ENCODE measurements at regions not wholly inside any gene's neighbourhood (a gene's known extent, or its start where the extent isn't known, plus 50 kb on each side); places are given as distances from the start of the nearest gene placed in this dataset.

DNA sequence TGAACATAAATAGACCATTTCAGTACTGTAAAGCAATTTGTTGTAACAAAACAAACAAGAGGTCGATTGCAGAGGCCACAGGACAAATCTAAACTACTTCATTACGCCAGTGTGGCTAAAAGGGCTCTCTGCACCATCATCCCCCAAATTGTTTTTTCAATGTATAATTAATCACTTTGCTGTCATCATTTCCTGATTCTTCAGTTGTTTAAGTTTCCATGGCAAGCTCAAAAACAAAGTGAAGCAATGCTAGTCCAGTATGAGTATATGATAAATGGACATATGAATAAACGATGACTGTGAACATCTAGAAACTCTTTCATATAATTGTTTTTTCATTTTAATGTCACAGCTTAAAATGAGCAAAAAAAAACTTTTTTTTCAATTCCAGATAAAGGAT is 235.4 kb upstream of the FGF13 start:
- no peak for DNase-seq
- no peaks in the 10 kb centered on the region for H3K9me3 Mint-ChIP-seq
- H3K4me1 Mint-ChIP-seq: no peaks in the 10 kb centered on the region
- no peaks in the 10 kb centered on the region for H3K36me3 Mint-ChIP-seq
- H3K27me3 Mint-ChIP-seq: no peaks in the 10 kb centered on the region
- H3K4me3 Mint-ChIP-seq: no peak overlapping the region
- H3K27ac Mint-ChIP-seq: no peak overlapping the region

DNA sequence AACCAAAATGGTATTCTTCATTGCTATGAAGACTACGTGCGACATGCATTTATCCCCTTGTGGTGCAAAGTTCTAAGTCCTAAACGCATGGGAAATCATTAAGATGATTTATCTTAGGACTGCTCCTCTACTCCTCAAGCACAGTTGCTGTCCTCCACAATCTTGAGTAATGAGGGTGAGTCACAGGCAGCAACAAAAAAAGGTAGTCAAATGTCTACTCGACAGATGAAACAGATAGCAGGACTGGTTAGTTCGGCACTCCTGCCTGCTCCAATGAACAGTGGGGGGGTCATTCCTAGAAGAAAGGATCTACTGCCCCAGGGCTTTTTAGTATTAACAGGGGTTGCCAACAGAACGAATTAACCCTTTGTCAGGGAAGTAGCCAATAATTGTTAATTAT is 233.7 kb upstream of the FGF13 start:
- no peak overlapping the region for H3K4me3 Mint-ChIP-seq
- H3K27me3 Mint-ChIP-seq: no peaks in the 10 kb centered on the region
- no peak overlapping the region for H3K27ac Mint-ChIP-seq
- DNase-seq: no peak
- H3K36me3 Mint-ChIP-seq: no peaks in the 10 kb centered on the region
- H3K4me1 Mint-ChIP-seq: no peaks in the 10 kb centered on the region
- H3K9me3 Mint-ChIP-seq: no peaks in the 10 kb centered on the region

DNA sequence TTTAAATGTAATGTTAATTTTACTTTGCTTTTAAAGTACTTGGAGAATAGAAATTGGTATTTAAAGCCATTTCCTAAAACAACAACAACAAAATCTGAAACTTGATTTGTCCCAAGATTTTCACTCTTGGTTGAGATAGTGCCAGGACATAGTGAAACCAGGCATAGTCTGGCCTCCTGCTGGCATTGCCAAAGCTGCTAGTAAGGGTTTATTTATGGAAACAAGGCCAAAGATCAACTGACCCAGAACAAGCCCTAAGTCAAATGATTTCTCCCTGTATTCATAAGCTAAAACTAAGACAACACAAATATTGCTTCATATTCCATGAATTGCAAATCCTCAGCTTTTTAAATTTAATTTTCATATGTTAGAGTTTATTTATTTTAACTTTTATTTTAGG is 227.5 kb upstream of the FGF13 start:
- Mint-ChIP-seq H3K4me3 (no peak overlapping the region), H3K36me3 (no peaks in the 10 kb centered on the region), H3K27me3 (no peaks in the 10 kb centered on the region), H3K4me1 (no peaks in the 10 kb centered on the region), H3K9me3 (no peaks in the 10 kb centered on the region), H3K27ac (no peak overlapping the region)
- DNase-seq: no peak

DNA sequence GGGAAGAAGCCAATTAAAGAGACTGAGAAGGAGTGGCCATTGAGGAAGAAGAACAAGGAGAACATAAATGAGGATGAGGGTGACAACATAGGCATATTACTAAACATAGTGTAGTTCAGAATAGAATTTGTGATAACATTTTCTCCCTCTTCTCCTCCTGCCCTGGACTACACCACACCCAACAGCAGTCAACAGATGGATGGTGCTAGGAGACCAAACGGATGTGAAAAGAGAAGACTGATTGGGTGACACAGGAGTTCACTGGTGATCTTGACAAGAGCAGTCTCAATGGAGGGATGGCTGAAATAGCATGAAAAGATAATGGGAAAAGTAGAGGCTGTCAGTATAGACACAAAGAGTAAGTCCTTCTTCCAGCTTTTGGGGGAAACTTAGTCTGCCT is 226.5 kb upstream of the FGF13 start:
- DNase-seq: no peak
- H3K27me3 Mint-ChIP-seq: no peaks in the 10 kb centered on the region
- H3K36me3 Mint-ChIP-seq: no peaks in the 10 kb centered on the region
- no peaks in the 10 kb centered on the region for H3K9me3 Mint-ChIP-seq
- no peak overlapping the region for H3K4me3 Mint-ChIP-seq
- H3K27ac Mint-ChIP-seq: no peak overlapping the region
- H3K4me1 Mint-ChIP-seq: no peaks in the 10 kb centered on the region

DNA sequence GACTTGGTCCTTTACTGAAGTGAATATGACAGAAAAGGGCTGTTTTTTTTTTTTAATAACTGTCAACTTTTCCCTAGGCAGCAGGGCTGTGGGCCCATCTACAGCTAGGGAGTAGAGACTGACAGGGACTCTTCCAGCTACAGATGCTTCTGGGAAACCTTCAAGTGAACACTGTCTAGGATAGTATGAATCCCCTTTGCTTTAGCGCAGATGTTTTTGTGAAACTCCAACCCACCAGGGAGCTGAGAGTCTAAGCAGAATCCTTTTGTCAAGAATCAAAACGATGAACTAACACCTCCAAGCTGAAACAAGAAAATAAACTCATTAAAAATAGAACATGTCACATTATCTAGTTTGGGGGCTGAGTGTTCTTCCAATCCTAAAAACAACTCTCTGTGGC is 219.7 kb upstream of the FGF13 start:
- H3K4me3 Mint-ChIP-seq: no peak overlapping the region
- no peaks in the 10 kb centered on the region for H3K27me3 Mint-ChIP-seq
- no peak overlapping the region for H3K27ac Mint-ChIP-seq
- H3K36me3 Mint-ChIP-seq: no peaks in the 10 kb centered on the region
- H3K4me1 Mint-ChIP-seq: no peaks in the 10 kb centered on the region
- DNase-seq: no peak
- no peaks in the 10 kb centered on the region for H3K9me3 Mint-ChIP-seq

DNA sequence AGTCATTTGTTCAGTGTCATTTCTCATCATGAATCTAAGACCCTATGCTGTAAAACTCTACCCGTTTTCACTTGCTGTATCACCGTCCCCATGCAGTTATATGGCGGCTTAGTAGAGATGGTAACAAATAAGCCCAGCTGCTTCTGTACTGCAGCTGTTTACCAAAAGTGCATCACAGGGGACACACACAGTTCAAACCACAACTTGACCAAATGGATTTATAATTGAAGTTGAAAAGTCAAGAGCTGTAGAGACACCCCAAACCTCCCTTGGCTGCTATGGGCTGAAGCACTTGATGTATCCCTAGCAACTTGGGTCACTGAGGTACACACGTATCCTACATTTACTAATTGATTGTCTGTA is 219.0 kb upstream of the FGF13 start:
- no peaks in the 10 kb centered on the region for H3K9me3 Mint-ChIP-seq
- H3K4me3 Mint-ChIP-seq: no peak overlapping the region
- no peaks in the 10 kb centered on the region for H3K4me1 Mint-ChIP-seq
- no peak for DNase-seq
- no peaks in the 10 kb centered on the region for H3K27me3 Mint-ChIP-seq
- H3K27ac Mint-ChIP-seq: no peak overlapping the region
- H3K36me3 Mint-ChIP-seq: no peaks in the 10 kb centered on the region

DNA sequence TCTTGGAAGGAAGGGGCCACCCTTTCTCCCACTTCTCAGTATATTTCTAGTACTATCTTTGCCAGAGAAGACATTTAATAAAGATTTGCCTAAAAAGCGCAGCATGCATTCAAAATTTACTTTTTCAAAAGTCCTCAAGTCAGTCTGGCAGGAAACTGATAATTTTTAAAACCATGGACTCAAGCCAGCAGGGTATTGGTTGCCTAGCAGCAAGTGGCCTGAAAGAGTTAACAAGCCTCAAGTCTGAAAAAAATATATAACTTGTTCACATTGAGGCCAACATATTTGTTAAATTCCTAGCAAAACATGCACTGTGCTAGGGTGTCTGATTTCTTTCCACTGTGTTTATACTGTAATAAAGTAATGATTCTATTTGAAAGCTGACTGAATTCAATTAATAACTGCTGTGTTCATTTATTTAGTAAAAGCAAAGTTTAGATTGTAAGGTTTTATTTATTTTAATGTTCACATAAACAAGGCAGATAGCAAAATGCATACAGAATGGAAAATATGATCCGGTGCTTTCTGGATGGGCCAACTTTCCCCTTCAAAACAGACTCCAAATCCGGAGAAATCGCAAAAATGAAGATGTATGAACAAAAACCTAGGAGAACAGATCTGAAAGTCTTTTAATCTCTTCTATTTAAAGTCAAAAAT is 218.5 kb upstream of the FGF13 start:
- Mint-ChIP-seq H3K27ac (no peak overlapping the region), H3K4me1 (no peaks in the 10 kb centered on the region), H3K36me3 (no peaks in the 10 kb centered on the region), H3K4me3 (no peak overlapping the region), H3K27me3 (no peaks in the 10 kb centered on the region), H3K9me3 (no peaks in the 10 kb centered on the region)
- DNase-seq: no peak

DNA sequence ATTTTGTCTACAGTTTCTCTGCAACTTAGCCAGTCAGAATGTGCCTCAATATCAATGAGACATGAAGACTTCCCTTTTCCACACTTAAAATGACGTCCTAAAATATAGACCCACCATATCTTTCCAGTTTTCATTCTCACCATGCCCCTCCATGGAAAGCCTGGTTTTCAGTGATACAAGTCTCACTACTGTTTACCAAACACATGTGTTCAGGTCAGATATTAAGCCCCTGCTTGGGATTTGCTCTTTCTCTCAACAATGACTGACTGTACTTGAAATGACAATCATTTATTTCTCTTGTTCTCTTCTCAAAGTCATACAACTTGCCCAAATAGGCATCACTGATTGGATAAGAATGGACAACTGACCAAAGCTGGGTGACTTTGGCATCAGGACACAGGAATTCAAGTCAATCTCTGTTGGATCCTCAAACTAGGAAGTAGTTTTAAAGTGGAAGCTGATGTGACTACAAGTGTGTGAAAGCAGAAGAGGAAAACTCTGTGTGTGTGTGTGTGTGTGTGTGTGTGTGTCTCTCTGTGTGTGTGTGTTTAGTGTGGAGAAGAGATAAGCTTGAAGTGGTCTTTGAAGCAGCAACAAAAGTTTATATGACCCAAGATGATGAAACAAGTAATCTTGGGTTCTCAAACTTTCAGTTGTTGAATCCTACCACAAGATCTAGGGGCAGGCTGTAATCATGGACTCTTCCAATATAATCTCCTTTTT is 217.4 kb upstream of the FGF13 start:
- Mint-ChIP-seq H3K27me3 (no peaks in the 10 kb centered on the region), H3K36me3 (no peaks in the 10 kb centered on the region), H3K9me3 (no peaks in the 10 kb centered on the region), H3K27ac (no peak overlapping the region), H3K4me3 (no peak overlapping the region), H3K4me1 (no peaks in the 10 kb centered on the region)
- DNase-seq: no peak

DNA sequence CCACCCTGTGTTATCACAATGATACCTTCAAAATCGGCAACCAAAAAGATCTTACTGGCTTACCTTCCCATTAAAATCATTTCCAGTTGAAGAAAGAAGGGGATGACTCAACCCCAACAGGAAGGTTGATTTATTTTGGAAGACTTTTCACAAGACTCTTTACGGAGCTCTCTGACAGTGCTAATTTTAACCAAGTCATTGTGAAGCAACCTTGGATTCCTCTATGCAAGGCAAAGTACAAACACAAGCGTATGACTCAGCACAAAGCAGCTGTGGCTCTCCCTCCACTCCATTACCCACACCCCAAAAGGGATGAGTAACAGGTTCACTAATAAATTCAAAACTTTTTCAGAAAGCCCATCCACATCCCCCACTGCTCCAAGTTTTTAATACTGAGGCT is 213.8 kb upstream of the FGF13 start:
- Mint-ChIP-seq H3K4me1 (no peaks in the 10 kb centered on the region), H3K4me3 (no peak overlapping the region), H3K9me3 (no peaks in the 10 kb centered on the region), H3K27me3 (no peaks in the 10 kb centered on the region), H3K27ac (no peak overlapping the region), H3K36me3 (no peaks in the 10 kb centered on the region)
- no peak for DNase-seq

DNA sequence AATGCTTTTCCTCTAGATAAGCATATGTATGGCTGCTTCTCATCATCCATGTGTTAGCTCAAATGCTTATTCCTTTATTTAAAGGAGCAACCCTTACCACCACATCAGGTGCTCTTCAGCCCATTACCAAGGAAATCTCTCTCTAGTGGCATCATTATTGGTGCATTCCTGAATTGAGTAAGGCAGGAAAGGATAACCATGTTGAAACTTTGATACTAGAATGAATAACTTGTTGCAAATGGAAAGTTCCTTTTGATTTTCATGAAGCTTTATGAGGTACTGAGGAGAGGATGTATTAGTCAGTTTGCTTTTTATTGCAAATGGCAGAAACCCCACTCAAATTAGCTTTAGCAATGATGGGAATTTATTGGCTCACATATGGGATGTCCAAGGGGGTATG is 212.3 kb upstream of the FGF13 start:
- H3K36me3 Mint-ChIP-seq: no peaks in the 10 kb centered on the region
- H3K4me1 Mint-ChIP-seq: no peaks in the 10 kb centered on the region
- no peak overlapping the region for H3K4me3 Mint-ChIP-seq
- H3K27ac Mint-ChIP-seq: no peak overlapping the region
- no peaks in the 10 kb centered on the region for H3K27me3 Mint-ChIP-seq
- H3K9me3 Mint-ChIP-seq: no peaks in the 10 kb centered on the region
- DNase-seq: no peak

DNA sequence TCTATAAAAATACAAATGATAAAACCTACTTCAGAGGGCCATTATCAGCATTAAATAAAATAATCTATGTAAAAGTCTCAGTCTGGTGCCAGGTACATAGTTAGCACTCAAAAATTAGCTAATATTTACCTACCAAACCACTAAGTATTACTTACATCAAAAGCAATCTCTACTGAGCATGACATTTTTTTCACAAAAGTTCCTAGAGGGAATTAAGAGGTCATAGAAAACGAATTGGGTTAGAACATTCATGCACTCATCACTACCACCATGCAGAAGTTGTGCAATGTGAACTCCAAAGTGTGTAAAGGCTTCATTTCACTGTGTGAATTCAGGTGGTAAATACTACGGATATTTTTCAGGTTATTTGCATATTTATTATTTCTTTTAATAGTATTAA is 209.5 kb upstream of the FGF13 start:
- H3K27me3 Mint-ChIP-seq: no peaks in the 10 kb centered on the region
- DNase-seq: no peak
- no peaks in the 10 kb centered on the region for H3K36me3 Mint-ChIP-seq
- no peaks in the 10 kb centered on the region for H3K4me1 Mint-ChIP-seq
- H3K27ac Mint-ChIP-seq: no peak overlapping the region
- no peaks in the 10 kb centered on the region for H3K9me3 Mint-ChIP-seq
- no peak overlapping the region for H3K4me3 Mint-ChIP-seq

DNA sequence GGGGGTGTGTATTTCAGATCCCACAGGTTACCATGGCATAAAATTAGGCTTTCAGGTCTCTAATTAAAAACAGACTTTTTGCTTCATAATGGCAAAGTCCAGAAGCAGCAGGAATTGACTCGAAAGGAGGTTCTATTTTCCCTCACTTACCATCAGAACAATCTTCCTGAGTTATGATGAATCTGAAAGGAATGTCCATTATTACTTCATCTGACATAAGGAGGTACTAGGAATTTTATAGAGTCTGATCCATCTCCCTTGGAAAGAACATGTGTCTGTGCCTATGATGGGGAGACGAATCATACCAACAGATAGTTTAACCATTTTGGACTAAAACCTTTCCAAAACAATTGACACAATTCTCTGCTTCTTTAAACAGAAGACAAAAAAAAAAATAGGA is 206.3 kb upstream of the FGF13 start:
- H3K4me3 Mint-ChIP-seq: no peak overlapping the region
- no peak for DNase-seq
- no peaks in the 10 kb centered on the region for H3K27me3 Mint-ChIP-seq
- H3K9me3 Mint-ChIP-seq: no peaks in the 10 kb centered on the region
- no peak overlapping the region for H3K27ac Mint-ChIP-seq
- no peaks in the 10 kb centered on the region for H3K36me3 Mint-ChIP-seq
- H3K4me1 Mint-ChIP-seq: no peaks in the 10 kb centered on the region

DNA sequence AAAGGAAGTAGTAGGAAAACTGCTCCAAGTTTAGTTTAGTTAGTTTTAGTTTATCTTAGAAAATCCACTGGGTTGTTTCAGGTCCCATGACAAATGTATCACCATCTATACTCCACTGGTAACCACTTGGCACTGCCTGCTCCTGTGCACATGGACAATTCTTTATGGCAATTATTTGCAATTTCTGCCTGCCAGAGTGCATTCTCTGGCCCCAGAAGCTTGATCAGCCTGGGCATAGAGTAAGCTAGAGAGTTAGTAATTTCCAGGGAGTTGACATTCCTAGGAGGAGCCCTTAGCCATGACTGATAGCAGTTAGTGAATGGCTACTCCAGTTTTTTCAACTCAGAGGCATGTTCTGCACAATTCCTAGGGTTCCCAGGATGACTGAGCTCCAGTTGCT is 203.2 kb upstream of the FGF13 start:
- no peak for DNase-seq
- no peaks in the 10 kb centered on the region for H3K36me3 Mint-ChIP-seq
- H3K4me3 Mint-ChIP-seq: no peak overlapping the region
- H3K4me1 Mint-ChIP-seq: no peaks in the 10 kb centered on the region
- no peaks in the 10 kb centered on the region for H3K9me3 Mint-ChIP-seq
- no peaks in the 10 kb centered on the region for H3K27me3 Mint-ChIP-seq
- H3K27ac Mint-ChIP-seq: no peak overlapping the region

DNA sequence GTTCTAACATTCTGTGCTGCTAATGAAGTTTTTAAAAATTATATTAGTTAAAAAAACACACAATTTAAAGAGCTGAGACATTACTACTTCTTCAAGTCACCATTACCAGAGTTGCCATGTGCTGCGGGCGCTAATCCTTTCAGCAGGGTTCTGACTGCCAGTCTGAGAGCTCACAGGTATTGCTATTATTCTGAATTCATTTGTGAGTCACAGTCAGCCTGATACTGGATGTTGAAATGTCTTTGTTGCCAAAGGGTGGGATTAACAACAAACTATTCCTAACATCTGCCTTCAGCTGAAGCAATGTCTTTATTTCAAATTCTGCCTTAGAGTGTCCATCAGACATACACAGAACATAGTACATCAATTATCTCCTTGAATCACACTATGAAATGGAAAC is 197.1 kb upstream of the FGF13 start:
- Mint-ChIP-seq H3K4me1 (no peaks in the 10 kb centered on the region), H3K9me3 (no peaks in the 10 kb centered on the region), H3K4me3 (no peak overlapping the region), H3K36me3 (no peaks in the 10 kb centered on the region), H3K27me3 (no peaks in the 10 kb centered on the region), H3K27ac (no peak overlapping the region)
- DNase-seq: no peak

DNA sequence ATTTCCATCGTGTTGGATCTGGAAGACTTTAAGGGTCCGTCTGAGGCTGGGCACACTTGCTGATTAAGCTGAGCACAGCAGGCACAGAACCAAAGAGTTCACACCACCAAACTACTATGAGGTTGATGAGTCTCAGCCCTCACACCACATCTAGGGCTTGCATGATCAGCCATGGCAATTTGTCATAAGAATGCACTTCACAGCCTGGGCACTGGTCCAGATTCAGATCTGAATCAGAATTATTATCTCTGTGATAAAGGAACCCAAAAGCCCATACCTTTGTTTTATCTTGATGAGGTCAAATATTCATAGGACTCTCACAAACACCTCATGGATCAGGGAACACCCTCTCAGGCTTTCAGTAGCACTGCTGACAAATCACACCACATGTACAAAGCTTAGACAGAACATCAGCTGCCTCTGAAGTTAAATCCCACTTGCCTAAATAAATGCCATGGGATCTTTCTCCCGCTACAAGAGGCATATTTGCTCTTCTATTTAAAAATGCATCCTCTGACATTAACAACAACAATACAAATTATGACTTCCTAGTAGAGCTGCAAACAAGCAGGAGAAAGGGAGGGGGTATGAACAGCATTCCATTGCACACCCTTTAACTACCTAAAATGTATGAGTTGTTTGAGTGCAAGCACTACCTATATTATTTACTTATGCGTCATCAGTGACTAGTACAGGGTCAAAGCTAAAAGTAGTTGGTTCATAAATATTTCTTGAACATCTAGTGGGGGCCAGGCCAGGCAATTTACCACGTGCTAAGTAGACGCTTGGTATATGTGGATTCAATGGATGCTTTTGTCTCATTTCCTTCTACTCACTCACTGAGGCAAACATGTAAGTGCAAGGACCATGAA is 186.3 kb upstream of the FGF13 start:
- no peak for DNase-seq
- Mint-ChIP-seq H3K9me3 (no peaks in the 10 kb centered on the region), H3K27me3 (no peaks in the 10 kb centered on the region), H3K4me3 (no peak overlapping the region), H3K36me3 (no peaks in the 10 kb centered on the region), H3K27ac (no peak overlapping the region), H3K4me1 (no peaks in the 10 kb centered on the region)

DNA sequence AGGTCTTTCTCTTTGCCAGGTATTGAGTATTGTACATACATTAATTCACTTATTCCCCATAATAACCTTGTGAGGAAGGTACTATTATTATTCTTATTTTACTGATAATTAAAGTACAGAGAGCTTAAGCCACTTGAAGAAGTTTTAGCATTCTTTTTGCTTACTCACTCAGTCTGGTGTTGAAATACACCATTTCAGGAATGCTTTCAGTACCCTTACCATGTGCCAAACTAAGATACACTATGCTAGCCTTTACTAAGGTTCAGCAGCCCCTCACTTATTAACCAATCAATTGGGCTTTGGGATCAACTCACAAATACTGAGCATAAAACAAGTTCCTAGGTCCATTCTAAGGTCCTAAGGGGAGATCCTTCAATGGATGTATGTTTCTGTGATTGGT is 179.0 kb upstream of the FGF13 start:
- H3K4me3 Mint-ChIP-seq: no peak overlapping the region
- H3K27me3 Mint-ChIP-seq: no peaks in the 10 kb centered on the region

More for the DNA sequence above, 179.0 kb upstream of the FGF13 start:
- H3K27ac Mint-ChIP-seq: no peak overlapping the region
- H3K9me3 Mint-ChIP-seq: no peaks in the 10 kb centered on the region
- no peaks in the 10 kb centered on the region for H3K4me1 Mint-ChIP-seq
- H3K36me3 Mint-ChIP-seq: no peaks in the 10 kb centered on the region
- no peak for DNase-seq

Measured in activated naive CD8-positive, alpha-beta T cell treated with anti-CD3 and anti-CD28 coated beads for 36 hours (primary cell).